ENCODE measurements at regions not wholly inside any gene's neighbourhood (a gene's known extent, or its start where the extent isn't known, plus 50 kb on each side); places are given as distances from the start of the nearest gene placed in this dataset.

DNA sequence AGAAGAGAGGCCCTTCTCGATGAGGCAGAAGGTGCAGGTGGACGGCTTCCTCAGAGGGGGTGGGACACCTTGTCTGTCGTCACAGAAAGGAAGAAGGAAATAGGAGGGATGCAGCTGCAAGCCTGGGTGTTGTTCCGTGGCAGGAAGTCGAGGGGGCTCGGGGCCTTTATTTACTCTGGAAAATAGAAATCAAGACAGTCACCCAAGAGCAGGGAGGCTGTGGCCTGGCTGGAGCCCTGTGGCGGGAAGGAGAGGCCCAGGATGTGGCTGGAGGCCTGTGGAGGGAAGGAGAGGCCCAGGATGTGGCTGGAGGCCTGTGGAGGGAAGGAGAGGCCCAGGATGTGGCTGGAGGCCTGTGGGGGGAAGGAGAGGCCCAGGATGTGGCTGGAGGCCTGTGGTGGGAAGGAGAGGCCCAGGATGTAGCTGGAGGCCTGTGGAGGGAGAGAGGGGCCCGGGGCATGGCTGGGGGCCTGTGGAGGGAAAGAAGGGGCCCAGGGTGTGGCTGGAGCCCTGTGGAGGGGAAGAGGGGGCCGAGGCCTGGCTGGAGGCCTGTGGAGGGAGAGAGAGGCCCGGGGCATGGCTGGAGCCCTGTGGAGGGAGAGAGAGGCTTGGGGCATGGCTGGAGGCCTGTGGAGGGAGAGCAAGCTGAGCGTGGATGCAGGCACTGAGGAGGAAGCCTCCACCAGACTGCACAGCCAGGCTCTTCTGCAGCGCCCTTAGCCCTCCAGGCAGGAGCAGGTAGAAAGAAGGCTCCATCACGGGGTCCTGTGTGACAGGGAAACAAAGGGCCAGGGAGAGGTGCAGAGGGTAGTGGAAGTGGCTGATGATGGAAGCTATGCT is 97.3 kb upstream of the SFMBT2 start:
- H3K4me1 ChIP-seq, result no peaks in the 10 kb centered on the region
- H3K4me3 ChIP-seq, result no peak overlapping the region
- no peak overlapping the region for H3K27ac ChIP-seq
- 72 to 76% methylated on average over 13 of the region's 13 CpGs for WGBS, 2 donors
- H3K36me3 ChIP-seq, result no peaks in the 10 kb centered on the region
- no peak for DNase-seq (ENCODE audit: low spot score in 2 of 2)
- H3K27me3 ChIP-seq, result no peaks in the 10 kb centered on the region
- H3K9me3 ChIP-seq, result peaks cover 0 to 9% (median 0%) of the 10 kb centered on the region in 4 donors
- no peak for TF ChIP-seq EP300 (IDR thresholded peaks at IDR 0.05)
- TF ChIP-seq, protein P1, sequence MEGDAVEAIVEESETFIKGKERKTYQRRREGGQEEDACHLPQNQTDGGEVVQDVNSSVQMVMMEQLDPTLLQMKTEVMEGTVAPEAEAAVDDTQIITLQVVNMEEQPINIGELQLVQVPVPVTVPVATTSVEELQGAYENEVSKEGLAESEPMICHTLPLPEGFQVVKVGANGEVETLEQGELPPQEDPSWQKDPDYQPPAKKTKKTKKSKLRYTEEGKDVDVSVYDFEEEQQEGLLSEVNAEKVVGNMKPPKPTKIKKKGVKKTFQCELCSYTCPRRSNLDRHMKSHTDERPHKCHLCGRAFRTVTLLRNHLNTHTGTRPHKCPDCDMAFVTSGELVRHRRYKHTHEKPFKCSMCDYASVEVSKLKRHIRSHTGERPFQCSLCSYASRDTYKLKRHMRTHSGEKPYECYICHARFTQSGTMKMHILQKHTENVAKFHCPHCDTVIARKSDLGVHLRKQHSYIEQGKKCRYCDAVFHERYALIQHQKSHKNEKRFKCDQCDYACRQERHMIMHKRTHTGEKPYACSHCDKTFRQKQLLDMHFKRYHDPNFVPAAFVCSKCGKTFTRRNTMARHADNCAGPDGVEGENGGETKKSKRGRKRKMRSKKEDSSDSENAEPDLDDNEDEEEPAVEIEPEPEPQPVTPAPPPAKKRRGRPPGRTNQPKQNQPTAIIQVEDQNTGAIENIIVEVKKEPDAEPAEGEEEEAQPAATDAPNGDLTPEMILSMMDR (IDR thresholded peaks at IDR 0.05), result no peak
- TF ChIP-seq POLR2A (IDR thresholded peaks at IDR 0.05), result no peak

DNA sequence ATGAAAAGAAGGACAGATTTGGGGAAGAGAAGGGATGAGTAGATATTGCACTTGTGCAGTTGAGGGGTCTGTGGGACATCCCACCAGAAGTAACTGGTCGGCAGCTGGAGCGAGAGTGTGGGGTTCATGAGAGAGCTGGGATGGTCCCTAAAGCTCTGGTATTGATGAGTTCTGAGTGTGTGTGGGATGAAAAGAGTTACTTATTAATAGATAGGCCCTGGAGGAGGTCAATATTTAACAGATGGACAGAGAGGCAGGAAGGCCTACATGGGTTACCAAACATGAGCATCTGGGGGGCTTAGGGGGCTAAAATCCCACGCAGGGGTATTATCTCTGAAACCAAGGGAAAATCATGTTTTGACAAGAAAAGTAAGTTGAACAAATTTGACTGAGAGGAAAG is 95.7 kb upstream of the SFMBT2 start:
- peaks cover 0 to 12% (median 0%) of the 10 kb centered on the region in 4 donors for H3K9me3 ChIP-seq
- no peak overlapping the region for H3K4me3 ChIP-seq
- H3K27ac ChIP-seq, result no peak overlapping the region
- H3K36me3 ChIP-seq, result no peaks in the 10 kb centered on the region
- no peaks in the 10 kb centered on the region for H3K4me1 ChIP-seq
- TF ChIP-seq POLR2A (IDR thresholded peaks at IDR 0.05) (no peak), EP300 (IDR thresholded peaks at IDR 0.05) (no peak)
- TF ChIP-seq, protein P1 (IDR thresholded peaks at IDR 0.05), result no peak
- H3K27me3 ChIP-seq, result no peaks in the 10 kb centered on the region
- 91 to 93% methylated on average over 3 of the region's 3 CpGs for WGBS, 2 donors
- DNase-seq (ENCODE audit: low spot score in 2 of 2), result no peak

DNA sequence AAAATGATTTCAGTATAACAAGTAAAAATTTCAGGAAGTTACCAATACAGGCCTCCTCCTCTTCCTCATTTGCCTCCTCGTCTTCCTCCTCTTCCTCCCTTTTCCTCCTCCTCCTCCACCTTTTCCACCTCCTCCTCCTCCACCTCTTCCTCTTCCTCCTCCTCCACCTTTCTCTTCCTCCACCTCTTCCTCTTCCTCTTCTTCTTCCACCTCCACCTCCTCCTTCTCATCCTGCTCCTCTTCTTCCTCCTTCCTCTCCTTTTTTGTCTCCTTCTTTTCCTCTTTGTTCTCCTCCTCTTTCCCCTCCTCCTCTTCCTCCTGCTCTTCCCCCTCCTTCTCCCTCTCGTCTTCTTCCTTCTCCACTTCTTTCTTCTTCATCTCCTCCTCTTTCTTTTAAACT is 94.4 kb upstream of the SFMBT2 start:
- Histone ChIP-seq H3K4me3 (no peak overlapping the region), H3K27me3 (no peaks in the 10 kb centered on the region), H3K27ac (no peak overlapping the region), H3K4me1 (no peaks in the 10 kb centered on the region), H3K9me3 (peaks cover 0 to 6% (median 0%) of the 10 kb centered on the region in 4 donors), H3K36me3 (no peaks in the 10 kb centered on the region)
- no peak for DNase-seq (ENCODE audit: low spot score in 2 of 2)
- TF ChIP-seq, protein P1 (IDR thresholded peaks at IDR 0.05), result no peak
- TF ChIP-seq EP300 (IDR thresholded peaks at IDR 0.05), result no peak
- TF ChIP-seq POLR2A (IDR thresholded peaks at IDR 0.05), result no peak
- WGBS, 2 donors, result 61 to 65% methylated on average over 2 of the region's 2 CpGs

DNA sequence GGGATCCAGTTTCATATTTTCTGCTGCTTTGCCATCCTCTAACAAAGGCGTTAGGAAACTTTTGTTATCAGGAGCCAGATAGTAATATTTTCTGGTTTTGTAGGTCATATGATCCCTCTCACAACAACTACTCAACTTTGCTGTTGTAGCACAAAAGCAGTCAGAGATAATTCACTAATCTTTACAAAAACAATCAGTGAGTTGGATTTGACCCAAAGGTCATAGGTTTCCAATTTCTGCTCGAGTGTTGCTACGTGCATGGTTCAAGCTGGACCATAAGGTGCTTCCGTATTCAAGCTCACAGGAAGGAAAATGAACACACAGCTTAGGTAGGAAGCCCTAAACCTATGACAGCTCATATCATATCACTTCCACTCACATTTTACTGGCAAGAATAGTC is 92.4 kb upstream of the SFMBT2 start:
- H3K27me3 ChIP-seq, result no peaks in the 10 kb centered on the region
- no peak overlapping the region for H3K4me3 ChIP-seq
- WGBS, 2 donors, result 69 to 73% methylated on average over 4 of the region's 4 CpGs
- TF ChIP-seq, protein P1 (IDR thresholded peaks at IDR 0.05), result no peak
- TF ChIP-seq EP300 (IDR thresholded peaks at IDR 0.05) (no peak), POLR2A (IDR thresholded peaks at IDR 0.05) (no peak)
- H3K36me3 ChIP-seq, result no peaks in the 10 kb centered on the region
- no peaks in the 10 kb centered on the region for H3K4me1 ChIP-seq
- DNase-seq (ENCODE audit: low spot score in 2 of 2), result no peak
- H3K9me3 ChIP-seq, result peaks cover 0 to 6% (median 0%) of the 10 kb centered on the region in 4 donors
- no peak overlapping the region for H3K27ac ChIP-seq

DNA sequence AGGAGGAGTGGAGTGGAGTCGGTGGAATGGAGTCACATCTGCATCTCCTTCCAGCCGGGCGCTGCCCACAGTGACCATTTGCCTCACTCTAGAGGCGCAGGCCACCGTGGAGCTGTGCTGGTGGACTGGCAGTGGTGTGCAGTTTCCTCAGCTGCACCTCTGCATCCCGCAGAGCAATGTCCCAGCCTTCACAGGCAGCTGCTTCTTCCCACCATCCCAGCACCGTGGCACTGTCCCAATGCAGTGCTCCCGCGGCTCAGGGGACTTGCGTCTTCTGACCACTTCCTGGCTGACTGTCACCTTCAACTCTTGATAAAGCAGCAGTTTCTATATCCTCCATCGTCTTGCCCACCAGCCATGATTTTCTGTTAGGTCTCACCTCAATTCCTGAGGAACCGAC is 90.3 kb upstream of the SFMBT2 start:
- H3K36me3 ChIP-seq, result no peaks in the 10 kb centered on the region
- 86 to 91% methylated on average over 12 of the region's 12 CpGs for WGBS, 2 donors
- TF ChIP-seq EP300 (IDR thresholded peaks at IDR 0.05) (no peak), POLR2A (IDR thresholded peaks at IDR 0.05) (no peak)
- TF ChIP-seq, protein P1 (IDR thresholded peaks at IDR 0.05), result no peak
- no peak overlapping the region for H3K27ac ChIP-seq
- no peak for DNase-seq (ENCODE audit: low spot score in 2 of 2)
- peaks cover 0 to 6% (median 0%) of the 10 kb centered on the region in 4 donors for H3K9me3 ChIP-seq
- H3K4me3 ChIP-seq, result no peak overlapping the region
- no peaks in the 10 kb centered on the region for H3K4me1 ChIP-seq
- no peaks in the 10 kb centered on the region for H3K27me3 ChIP-seq

All from tibial nerve (tissue), 4 donors.